GM23338 (cell line): ENCODE measurements at regions not wholly inside any gene's neighbourhood (a gene's known extent, or its start where the extent isn't known, plus 50 kb on each side); places are given as distances from the start of the nearest gene placed in this dataset.

ENCODE experiments used
- CREB1 ChIP-seq: fragments of 250-450 bp; sonication (Bioruptor Pico); IDR thresholded peaks from 2 replicates; pipeline ENCODE4 v1.5.0; 2020; ENCODE audit warnings: low read depth, mild to moderate bottlenecking, moderate library complexity
- CTCF ChIP-seq, 2 experiments: fragments of 200-600 bp in 1 of 2; sonication (generic) in 1 of 2; conservative IDR thresholded peaks; 2 replicates each; pipeline versions ENCODE4 v1.5.1 to v1.6.1; 2016 to 2017; ENCODE audit warnings: antibody characterized with exemption in 2 of 2, low read depth in 2 of 2, mild to moderate bottlenecking in 2 of 2, moderate library complexity in 1 of 2
- ETS1 ChIP-seq: IDR thresholded peaks from 2 replicates; pipeline ENCODE4 v1.6.1; 2016; ENCODE audit warnings: antibody characterized with exemption
- EZH2 ChIP-seq: fragments of 200-600 bp; sonication (generic); IDR thresholded peaks from one replicate; pipeline ENCODE4 v1.8.0; 2017; ENCODE audit warnings: antibody characterized with exemption, mild to moderate bottlenecking, low read depth; ENCODE audit not compliant: unreplicated experiment
- EZH2phosphoT487 ChIP-seq: fragments of 200-600 bp; sonication (generic); IDR thresholded peaks from one replicate; pipeline ENCODE4 v1.8.1; 2018; ENCODE audit warnings: antibody characterized with exemption; ENCODE audit not compliant: unreplicated experiment
- JUNB ChIP-seq: IDR thresholded peaks from one replicate; pipeline ENCODE4 v1.6.1; 2016; ENCODE audit warnings: antibody characterized with exemption; ENCODE audit not compliant: unreplicated experiment
- POLR2AphosphoS5 ChIP-seq: IDR thresholded peaks from 2 replicates; pipeline ENCODE4 v1.6.1; 2016; ENCODE audit warnings: antibody characterized with exemption, low read depth
- REST ChIP-seq: IDR thresholded peaks from one replicate; pipeline ENCODE4 v1.6.1; 2018; ENCODE audit warnings: antibody characterized with exemption; ENCODE audit not compliant: unreplicated experiment
- ZNF462 ChIP-seq: fragments of 250-450 bp; sonication (Bioruptor Pico); IDR thresholded peaks from 2 replicates; pipeline ENCODE4 v1.5.0; 2020; ENCODE audit warnings: mild to moderate bottlenecking, moderate library complexity

GRCh38 chr15:98537516-98538060 is 110.8 kb upstream of the IGF1R start:
- no peak for TF ChIP-seq CTCF (conservative IDR thresholded peaks at IDR 0.05; ENCODE audit: low read depth in 2 of 2)
- TF ChIP-seq EZH2phosphoT487 = no peak
- no peak for TF ChIP-seq POLR2AphosphoS5
- no peak for TF ChIP-seq JUNB
- no peak for TF ChIP-seq CREB1 (CRISPR knock-in tag)
- TF ChIP-seq REST = no peak
- TF ChIP-seq EZH2 = no peak
- no peak for TF ChIP-seq ZNF462
- TF ChIP-seq ETS1 = no peak
